A549 (cell line): ENCODE measurements at regions not wholly inside any gene's neighbourhood (a gene's known extent, or its start where the extent isn't known, plus 50 kb on each side); places are given as distances from the start of the nearest gene placed in this dataset.

Source experiments
- ATAC-seq, 2 experiments: fragments of 200-7000 bp in 1 of 2; fragments of >200 bp in 1 of 2; cut with Nextera tagmentation in 1 of 2; cut with Tn5 transposase in 1 of 2; 3 replicates each; pipeline versions ENCODE4 v1.8.0 to v1.9.1; 2018 to 2020; ENCODE audit warnings: mild to moderate bottlenecking in 1 of 2, moderate library complexity in 1 of 2
- CTCF ChIA-PET: fragments of 300-600 bp; sonication (Branson Sonifier 250); formaldehyde crosslinking; extraction: SDS; loops from one replicate; lab custom pipeline; 2021; ENCODE audit warnings: antibody characterized with exemption, inconsistent platforms; lab: Yijun Ruan, JAX
- POLR2A ChIA-PET: fragments of 350-600 bp; formaldehyde crosslinking; extraction: SDS; loops from one replicate; lab custom pipeline; 2021; ENCODE audit warnings: antibody characterized with exemption, inconsistent platforms; lab: Yijun Ruan, JAX
- DNase-seq, 2 experiments: peaks; one replicate each; pipeline versions ENCODE4 v3.0.0 to v3.0.0-alpha.2; 2011 to 2016; ENCODE audit warnings: low read depth in 1 of 2, low spot score in 1 of 2
- FAIRE-seq: peaks from 2 replicates; lab custom pipeline; 2011; peaks lifted over from hg19 to GRCh38; lab: Jason Lieb, UNC
- H3K27ac ChIP-seq, 2 experiments: fragments of >200 bp; sonication (Bioruptor Twin); formaldehyde crosslinking; 3 replicates each; pipeline ENCODE4 v1.5.1; 2016 to 2017
- H3K4me1 ChIP-seq: fragments of >200 bp; sonication (Bioruptor Twin); formaldehyde crosslinking; 3 replicates; pipeline ENCODE4 v1.6.1; 2016
- H3K4me2 ChIP-seq: fragments of >200 bp; sonication (Bioruptor Twin); formaldehyde crosslinking; 3 replicates; pipeline ENCODE4 v1.6.1; 2016
- H3K4me3 ChIP-seq: fragments of >200 bp; sonication (Bioruptor Twin); formaldehyde crosslinking; 3 replicates; pipeline ENCODE4 v1.5.1; 2016
- H3K9me3 ChIP-seq: fragments of >200 bp; sonication (Bioruptor Twin); formaldehyde crosslinking; 3 replicates; pipeline ENCODE4 v1.6.1; 2016
- BCL3 ChIP-seq: fragments of >200 bp; sonication (Bioruptor Twin); formaldehyde crosslinking; IDR thresholded peaks from 3 replicates; pipeline ENCODE4 v1.6.1; 2016
- BHLHE40 ChIP-seq: IDR thresholded peaks from 2 replicates; pipeline ENCODE4 v1.6.1; 2012; ENCODE audit warnings: low read depth, low read length, inconsistent platforms
- CBX8 ChIP-seq: fragments of 200-600 bp; sonication (generic); IDR thresholded peaks from 2 replicates; pipeline ENCODE4 v1.6.1; 2016
- CHD2 ChIP-seq: fragments of 150-350 bp; IDR thresholded peaks from 2 replicates; pipeline ENCODE4 v1.6.1; 2014; ENCODE audit warnings: low read length; ENCODE audit not compliant: partially characterized antibody
- CHD4 ChIP-seq: fragments of 200-600 bp; sonication (generic); IDR thresholded peaks from 2 replicates; pipeline ENCODE4 v1.6.1; 2016; ENCODE audit warnings: antibody characterized with exemption, mild to moderate bottlenecking, borderline replicate concordance
- CTCF ChIP-seq: fragments of >200 bp; sonication (Bioruptor Twin); formaldehyde crosslinking; IDR thresholded peaks from 3 replicates; pipeline ENCODE4 v1.5.1; 2016
- ESRRA ChIP-seq: fragments of 150-350 bp; IDR thresholded peaks from 2 replicates; pipeline ENCODE4 v1.6.1; 2014; ENCODE audit warnings: mild to moderate bottlenecking, low read length, borderline replicate concordance
- HDAC2 ChIP-seq: fragments of 200-600 bp; sonication (generic); IDR thresholded peaks from 2 replicates; pipeline ENCODE4 v1.6.1; 2016
- HMGXB4 ChIP-seq: fragments of 250-450 bp; sonication (Bioruptor Pico); IDR thresholded peaks from 2 replicates; pipeline ENCODE4 v1.5.0; 2021; ENCODE audit warnings: mild to moderate bottlenecking, moderate library complexity, borderline replicate concordance
- MAFK ChIP-seq: fragments of 450-650 bp; IDR thresholded peaks from 2 replicates; pipeline ENCODE4 v1.6.1; 2014; ENCODE audit not compliant: partially characterized antibody
- NPAS2 ChIP-seq: fragments of 250-450 bp; sonication (Bioruptor Pico); IDR thresholded peaks from 2 replicates; pipeline ENCODE4 v1.8.0; 2022; ENCODE audit warnings: mild to moderate bottlenecking, moderate library complexity, borderline replicate concordance
- NR3C1 ChIP-seq: fragments of >200 bp; sonication (Bioruptor Twin); formaldehyde crosslinking; IDR thresholded peaks from 3 replicates; pipeline ENCODE4 v1.6.1; 2017
- PBX3 ChIP-seq: IDR thresholded peaks from 2 replicates; pipeline ENCODE4 v1.6.1; 2012
- RARB ChIP-seq: fragments of 250-450 bp; sonication (Bioruptor Pico); IDR thresholded peaks from 2 replicates; pipeline ENCODE4 v1.8.0; 2021; ENCODE audit warnings: mild to moderate bottlenecking, moderate library complexity
- SMC3 ChIP-seq: fragments of >200 bp; sonication (Bioruptor Twin); formaldehyde crosslinking; IDR thresholded peaks from 3 replicates; pipeline ENCODE4 v1.6.1; 2018; ENCODE audit warnings: inconsistent platforms
- ZC3H11A ChIP-seq: fragments of 450-650 bp; IDR thresholded peaks from 2 replicates; pipeline ENCODE4 v1.6.1; 2014; ENCODE audit warnings: antibody characterized with exemption, mild to moderate bottlenecking
- ZSCAN20 ChIP-seq: fragments of 250-450 bp; sonication (Bioruptor Pico); IDR thresholded peaks from 2 replicates; pipeline ENCODE4 v1.8.0; 2022; ENCODE audit warnings: mild to moderate bottlenecking, moderate library complexity
- WGBS: methylation state at CpG from one replicate; pipeline ENCODE4 v1.1.6; 2017; ENCODE audit errors: missing lambda C conversion rate; 5-methylcytosine and 5-hydroxymethylcytosine counted together

- POLR2A ChIA-PET = no interaction called here
- H3K27ac ChIP-seq = no peak overlapping the region
- H3K4me1 ChIP-seq = no peaks in the 10 kb centered on the region
- no peaks in the 10 kb centered on the region for H3K9me3 ChIP-seq
- ATAC-seq (peak; percentile 78 to 79), FAIRE-seq (no peak), DNase-seq (peak in 1 of 2 experiments; percentile 44)
- 33% methylated on average over 5 of the region's 5 CpGs for WGBS
- CTCF ChIA-PET = no interaction called here
- H3K4me2 ChIP-seq = no peak overlapping the region
- no peak for TF ChIP-seq SMC3
- TF ChIP-seq BCL3 = no peak
- no peak for TF ChIP-seq ZC3H11A
- TF ChIP-seq PBX3 = no peak
- TF ChIP-seq MAFK = no peak
- no peak for TF ChIP-seq NR3C1
- TF ChIP-seq HMGXB4 (CRISPR knock-in tag) = no peak
- no peak for TF ChIP-seq BHLHE40
- TF ChIP-seq NPAS2 (CRISPR knock-in tag) = no peak
- H3K4me3 ChIP-seq = no peak overlapping the region
Observed at GRCh38 chr6:104625536-104625935, 234.2 kb downstream of the HACE1 start.

- ATAC-seq (peak; percentile 91 to 96), FAIRE-seq (no peak), DNase-seq (peak; percentile 2 to 11)
- TF ChIP-seq CHD4 (no peak), HDAC2 (no peak), CBX8 (no peak), RARB (CRISPR knock-in tag) (no peak), PBX3 (no peak), ZSCAN20 (CRISPR knock-in tag) (no peak), HMGXB4 (CRISPR knock-in tag) (no peak), CTCF (no peak), ESRRA (no peak), CHD2 (no peak)
- H3K27ac ChIP-seq = no peak overlapping the region
- ChIA-PET POLR2A (no interaction called here), CTCF (no interaction called here)
- no peak overlapping the region for H3K4me3 ChIP-seq
- no peaks in the 10 kb centered on the region for H3K9me3 ChIP-seq
- peak overlapping the region; percentile 43 for H3K4me2 ChIP-seq
- no peaks in the 10 kb centered on the region for H3K4me1 ChIP-seq
- WGBS = 12% methylated on average over 9 of the region's 9 CpGs
Observed at GRCh38 chr6:104623052-104623690, 236.5 kb downstream of the HACE1 start.
